A549 (cell line): ENCODE measurements at regions not wholly inside any gene's neighbourhood (a gene's known extent, or its start where the extent isn't known, plus 50 kb on each side); places are given as distances from the start of the nearest gene placed in this dataset.

Source experiments
- ATAC-seq, 2 experiments: fragments of 200-7000 bp in 1 of 2; fragments of >200 bp in 1 of 2; cut with Nextera tagmentation in 1 of 2; cut with Tn5 transposase in 1 of 2; 3 replicates each; pipeline versions ENCODE4 v1.8.0 to v1.9.1; 2018 to 2020; ENCODE audit warnings: mild to moderate bottlenecking in 1 of 2, moderate library complexity in 1 of 2
- CTCF ChIA-PET: fragments of 300-600 bp; sonication (Branson Sonifier 250); formaldehyde crosslinking; extraction: SDS; loops from one replicate; lab custom pipeline; 2021; ENCODE audit warnings: antibody characterized with exemption, inconsistent platforms; lab: Yijun Ruan, JAX
- POLR2A ChIA-PET: fragments of 350-600 bp; formaldehyde crosslinking; extraction: SDS; loops from one replicate; lab custom pipeline; 2021; ENCODE audit warnings: antibody characterized with exemption, inconsistent platforms; lab: Yijun Ruan, JAX
- DNase-seq, 2 experiments: peaks; one replicate each; pipeline versions ENCODE4 v3.0.0 to v3.0.0-alpha.2; 2011 to 2016; ENCODE audit warnings: low read depth in 1 of 2, low spot score in 1 of 2
- FAIRE-seq: peaks from 2 replicates; lab custom pipeline; 2011; peaks lifted over from hg19 to GRCh38; lab: Jason Lieb, UNC
- H3K27ac ChIP-seq, 2 experiments: fragments of >200 bp; sonication (Bioruptor Twin); formaldehyde crosslinking; 3 replicates each; pipeline ENCODE4 v1.5.1; 2016 to 2017
- H3K4me1 ChIP-seq: fragments of >200 bp; sonication (Bioruptor Twin); formaldehyde crosslinking; 3 replicates; pipeline ENCODE4 v1.6.1; 2016
- H3K4me2 ChIP-seq: fragments of >200 bp; sonication (Bioruptor Twin); formaldehyde crosslinking; 3 replicates; pipeline ENCODE4 v1.6.1; 2016
- H3K4me3 ChIP-seq: fragments of >200 bp; sonication (Bioruptor Twin); formaldehyde crosslinking; 3 replicates; pipeline ENCODE4 v1.5.1; 2016
- H3K9me3 ChIP-seq: fragments of >200 bp; sonication (Bioruptor Twin); formaldehyde crosslinking; 3 replicates; pipeline ENCODE4 v1.6.1; 2016
- CBX8 ChIP-seq: fragments of 200-600 bp; sonication (generic); IDR thresholded peaks from 2 replicates; pipeline ENCODE4 v1.6.1; 2016
- CTCF ChIP-seq: fragments of >200 bp; sonication (Bioruptor Twin); formaldehyde crosslinking; IDR thresholded peaks from 3 replicates; pipeline ENCODE4 v1.5.1; 2016
- E2F6 ChIP-seq: IDR thresholded peaks from 2 replicates; pipeline ENCODE4 v1.6.1; 2012; ENCODE audit warnings: low read depth, borderline replicate concordance
- EHMT2 ChIP-seq: fragments of 200-600 bp; sonication (generic); IDR thresholded peaks from 2 replicates; pipeline ENCODE4 v1.6.1; 2016; ENCODE audit warnings: antibody characterized with exemption, low read depth, mild to moderate bottlenecking, moderate library complexity
- ELK1 ChIP-seq: fragments of 150-350 bp; IDR thresholded peaks from 2 replicates; pipeline ENCODE4 v1.6.1; 2014; ENCODE audit warnings: low read depth, mild to moderate bottlenecking, low read length
- FOSL2 ChIP-seq, 2 experiments: fragments of 450-650 bp in 1 of 2; fragments of >200 bp in 1 of 2; sonication (Bioruptor Twin) in 1 of 2; formaldehyde crosslinking; IDR thresholded peaks; 2 replicates each; pipeline versions ENCODE4 v1.5.0 to v1.6.1; 2016 to 2020; ENCODE audit warnings: mild to moderate bottlenecking in 1 of 2, moderate library complexity in 1 of 2
- GATA3 ChIP-seq: IDR thresholded peaks from 2 replicates; pipeline ENCODE4 v1.6.1; 2012; ENCODE audit warnings: borderline replicate concordance
- HDAC2 ChIP-seq: fragments of 200-600 bp; sonication (generic); IDR thresholded peaks from 2 replicates; pipeline ENCODE4 v1.6.1; 2016
- HES2 ChIP-seq: fragments of >200 bp; sonication (Bioruptor Twin); formaldehyde crosslinking; IDR thresholded peaks from 2 replicates; pipeline ENCODE4 v1.6.1; 2016
- HOXA7 ChIP-seq: fragments of 250-450 bp; sonication (Bioruptor Pico); IDR thresholded peaks from 2 replicates; pipeline ENCODE4 v1.5.0; 2020; ENCODE audit warnings: mild to moderate bottlenecking, moderate library complexity
- KDM5A ChIP-seq: fragments of 200-600 bp; sonication (generic); IDR thresholded peaks from 2 replicates; pipeline ENCODE4 v1.6.1; 2016; ENCODE audit warnings: antibody characterized with exemption, mild to moderate bottlenecking
- MYC ChIP-seq: IDR thresholded peaks from 2 replicates; pipeline ENCODE4 v1.6.1; 2012; ENCODE audit warnings: mild to moderate bottlenecking, inconsistent platforms, low read length, improper control_type of control experiment, borderline replicate concordance
- NFE2L2 ChIP-seq: fragments of 150-350 bp; conservative IDR thresholded peaks from 2 replicates; pipeline ENCODE4 v1.6.1; 2014; ENCODE audit warnings: low read length
- POLR2A ChIP-seq: IDR thresholded peaks from 2 replicates; pipeline ENCODE4 v1.6.1; 2012; ENCODE audit warnings: mild to moderate bottlenecking, low read length
- RFX5 ChIP-seq: fragments of 450-650 bp; IDR thresholded peaks from 2 replicates; pipeline ENCODE4 v1.7.1; 2014; ENCODE audit warnings: antibody characterized with exemption, mild to moderate bottlenecking, moderate library complexity
- RNF2 ChIP-seq: fragments of 200-600 bp; sonication (generic); IDR thresholded peaks from 2 replicates; pipeline ENCODE4 v1.6.1; 2016; ENCODE audit warnings: low read depth, mild to moderate bottlenecking, antibody characterized with exemption, moderate library complexity, borderline replicate concordance
- SREBF2 ChIP-seq: fragments of 450-650 bp; IDR thresholded peaks from 2 replicates; pipeline ENCODE4 v1.6.1; 2014; ENCODE audit warnings: mild to moderate bottlenecking, moderate library complexity
- TFCP2L1 ChIP-seq: fragments of 250-450 bp; sonication (Bioruptor Pico); IDR thresholded peaks from 2 replicates; pipeline ENCODE4 v1.5.0; 2021; ENCODE audit warnings: mild to moderate bottlenecking
- ZNF302 ChIP-seq: fragments of 250-450 bp; sonication (Bioruptor Pico); IDR thresholded peaks from 2 replicates; pipeline ENCODE4 v1.9.0; 2021; ENCODE audit warnings: inconsistent platforms, mild to moderate bottlenecking, moderate library complexity
- WGBS: methylation state at CpG from one replicate; pipeline ENCODE4 v1.1.6; 2017; ENCODE audit errors: missing lambda C conversion rate; 5-methylcytosine and 5-hydroxymethylcytosine counted together

GRCh38 chr1:177741476-177741875 lies 228.4 kb downstream of the SEC16B start:
- ATAC-seq = no peak
- Histone ChIP-seq H3K9me3 (no peaks in the 10 kb centered on the region), H3K4me2 (no peak overlapping the region)
- CTCF ChIA-PET = no interaction called here
- no peak for DNase-seq
- TF ChIP-seq FOSL2 (IDR thresholded peaks at IDR 0.05) (no peak), FOSL2 (CRISPR knock-in tag; IDR thresholded peaks at IDR 0.05) (no peak), ZNF302 (no peak), NFE2L2 (no peak), GATA3 (no peak), MYC (no peak), CBX8 (no peak), HDAC2 (no peak)
- TF ChIP-seq, all 56 proteins: peak for 0
- no peak for FAIRE-seq
- Histone ChIP-seq H3K4me3 (no peak overlapping the region), H3K4me1 (no peaks in the 10 kb centered on the region), H3K27ac (no peak overlapping the region)
- WGBS = 3% methylated on average over 1 of the region's 1 CpG
- POLR2A ChIA-PET = no interaction called here

- ChIA-PET CTCF (no interaction called here), POLR2A (no interaction called here)
- FAIRE-seq = no peak
- no peak for ATAC-seq
- H3K4me3 ChIP-seq = no peak overlapping the region
- WGBS = 0% methylated on average over 2 of the region's 2 CpGs
- TF ChIP-seq CTCF (no peak), KDM5A (no peak), EHMT2 (no peak), FOSL2 (IDR thresholded peaks at IDR 0.05) (no peak), FOSL2 (CRISPR knock-in tag; IDR thresholded peaks at IDR 0.05) (no peak), POLR2A (no peak)
- TF ChIP-seq, all 56 proteins: peak for 0
- Histone ChIP-seq H3K9me3 (no peaks in the 10 kb centered on the region), H3K4me1 (no peaks in the 10 kb centered on the region), H3K4me2 (no peak overlapping the region), H3K27ac (no peak overlapping the region)
- DNase-seq = no peak
These were observed 230.1 kb downstream of the SEC16B start for GRCh38 chr1:177739780-177740179.

- no peak for FAIRE-seq
- H3K4me1 ChIP-seq = no peaks in the 10 kb centered on the region
- H3K27ac ChIP-seq = no peak overlapping the region
- no peak for DNase-seq
- no peak for ATAC-seq
- CTCF ChIA-PET = no interaction called here
- 1% methylated on average over 2 of the region's 2 CpGs for WGBS
- H3K4me3 ChIP-seq = no peak overlapping the region
- TF ChIP-seq HES2 (no peak), RFX5 (no peak), CTCF (no peak), HDAC2 (no peak), TFCP2L1 (CRISPR knock-in tag) (no peak), HOXA7 (no peak), RNF2 (no peak), ELK1 (no peak), SREBF2 (no peak), NFE2L2 (no peak), KDM5A (no peak), E2F6 (no peak)
- POLR2A ChIA-PET = no interaction called here
- H3K4me2 ChIP-seq = no peak overlapping the region
- no peaks in the 10 kb centered on the region for H3K9me3 ChIP-seq
These were observed 232.4 kb downstream of the SEC16B start for GRCh38 chr1:177737456-177737855.
